H1 (cell line): ENCODE measurements at regions not wholly inside any gene's neighbourhood (a gene's known extent, or its start where the extent isn't known, plus 50 kb on each side); places are given as distances from the start of the nearest gene placed in this dataset.

Experiments used
- CTCF ChIA-PET: fragments of 300-600 bp; sonication (Branson Sonifier 250); formaldehyde crosslinking; loops from one replicate; lab custom pipeline; 2021; ENCODE audit not compliant: partially characterized antibody; lab: Charles Lee
- POLR2A ChIA-PET: fragments of 300-600 bp; sonication (Branson Sonifier 250); formaldehyde crosslinking; loops from one replicate; lab custom pipeline; 2021; ENCODE audit warnings: inconsistent platforms; ENCODE audit not compliant: partially characterized antibody; lab: Charles Lee
- DNase-seq, 2 experiments: peaks; one replicate each; pipeline versions ENCODE4 v3.0.0 to v3.0.0-alpha.2; 2010 to 2022; ENCODE audit warnings: low spot score in 2 of 2, low read depth in 1 of 2, mixed read lengths in 1 of 2
- FAIRE-seq: peaks from 2 replicates; lab custom pipeline; 2011; peaks lifted over from hg19 to GRCh38; lab: Jason Lieb, UNC
- H2AFZ ChIP-seq: 2 replicates; pipeline ENCODE4 v1.8.1; 2012; ENCODE audit warnings: low read length, inconsistent platforms
- H2AK5ac ChIP-seq: 2 replicates; pipeline ENCODE4 v1.6.1; 2013; ENCODE audit warnings: low read depth, low read length
- H2BK120ac ChIP-seq: replicated peaks from 2 replicates; pipeline ENCODE3; 2013; ENCODE audit warnings: low read depth, low read length, inconsistent platforms
- H2BK12ac ChIP-seq: 2 replicates; pipeline ENCODE4 v1.6.1; 2013; ENCODE audit warnings: low read depth, low read length
- H2BK15ac ChIP-seq: 2 replicates; pipeline ENCODE4 v1.6.1; 2013; ENCODE audit warnings: low read length
- H2BK20ac ChIP-seq: 2 replicates; pipeline ENCODE4 v1.6.1; 2013; ENCODE audit warnings: low read length
- H2BK5ac ChIP-seq: 2 replicates; pipeline ENCODE4 v1.6.1; 2013; ENCODE audit warnings: low read depth, low read length
- H3K14ac ChIP-seq: 2 replicates; pipeline ENCODE4 v1.6.1; 2013; ENCODE audit warnings: inconsistent platforms; ENCODE audit not compliant: insufficient read length
- H3K18ac ChIP-seq: 2 replicates; pipeline ENCODE4 v1.6.1; 2013; ENCODE audit warnings: low read length; ENCODE audit errors: extremely low read depth
- H3K23ac ChIP-seq: 2 replicates; pipeline ENCODE4 v1.6.1; 2013; ENCODE audit warnings: inconsistent platforms; ENCODE audit not compliant: insufficient read length
- H3K23me2 ChIP-seq: 2 replicates; pipeline ENCODE4 v1.6.1; 2013; ENCODE audit warnings: low read depth, low read length
- H3K27ac ChIP-seq: 2 replicates; pipeline ENCODE4 v1.6.1; 2011; ENCODE audit warnings: low read depth, low read length, inconsistent platforms
- H3K27me3 ChIP-seq, 4 experiments: replicated peaks in 1 of 4; 1 replicate in 1 of 4; 2 replicates in 3 of 4; pipeline versions ENCODE4 v1.6.1 to v1.8.1; 2011 to 2013; ENCODE audit warnings: low read length in 3 of 4, mild to moderate bottlenecking in 3 of 4, inconsistent platforms in 2 of 4, mixed read lengths in 2 of 4, moderate library complexity in 1 of 4; ENCODE audit not compliant: control insufficient read depth in 3 of 4, insufficient read depth in 3 of 4; ENCODE audit errors: extremely low read depth in 1 of 4
- H3K36me3 ChIP-seq, 4 experiments: 2 replicates each; pipeline versions ENCODE4 v1.6.1 to v1.8.1; 2011 to 2013; ENCODE audit warnings: mild to moderate bottlenecking in 4 of 4, low read length in 3 of 4, moderate library complexity in 2 of 4, control low read depth in 1 of 4, inconsistent platforms in 1 of 4; ENCODE audit not compliant: insufficient read depth in 4 of 4, control insufficient read depth in 2 of 4
- H3K4ac ChIP-seq: replicated peaks from 2 replicates; pipeline ENCODE3; 2013; ENCODE audit warnings: low read length, low read depth, mixed read lengths, inconsistent platforms; ENCODE audit not compliant: insufficient read length
- H3K4me1 ChIP-seq, 4 experiments: replicated peaks in 1 of 4; 1 replicate in 1 of 4; 2 replicates in 3 of 4; pipeline versions ENCODE4 v1.6.1 to v1.8.1; 2011 to 2013; ENCODE audit warnings: low read length in 3 of 4, inconsistent platforms in 2 of 4, mixed read lengths in 1 of 4; ENCODE audit not compliant: insufficient read depth in 4 of 4, control insufficient read depth in 3 of 4
- H3K4me2 ChIP-seq, 2 experiments: 2 replicates each; pipeline versions ENCODE4 v1.6.1 to v1.8.1; 2011 to 2013; ENCODE audit warnings: low read depth in 2 of 2, low read length in 2 of 2, control low read depth in 1 of 2, inconsistent platforms in 1 of 2, mild to moderate bottlenecking in 1 of 2; ENCODE audit not compliant: insufficient read depth in 1 of 2
- H3K4me3 ChIP-seq, 4 experiments: fragments of 200-600, 300-600 bp in 1 of 4; sonication (generic), shearing (Covaris generic), sonication (Bioruptor Twin) in 1 of 4; 2 replicates each; pipeline versions ENCODE4 v1.5.1 to v1.8.1; 2011 to 2016; ENCODE audit warnings: low read length in 4 of 4, low read depth in 3 of 4, control low read depth in 2 of 4, inconsistent platforms in 2 of 4, mild to moderate bottlenecking in 2 of 4, mixed read lengths in 1 of 4, moderate library complexity in 1 of 4; ENCODE audit not compliant: insufficient read depth in 2 of 4; ENCODE audit errors: extremely low read depth in 1 of 4
- H3K56ac ChIP-seq: replicated peaks from 2 replicates; pipeline ENCODE3; 2013; ENCODE audit warnings: low read depth, mild to moderate bottlenecking, mixed read lengths, low read length, inconsistent platforms; ENCODE audit not compliant: insufficient read length
- H3K79me1 ChIP-seq: 2 replicates; pipeline ENCODE4 v1.6.1; 2013; ENCODE audit warnings: low read depth, low read length, control low read depth
- H3K79me2 ChIP-seq, 2 experiments: 2 replicates each; pipeline versions ENCODE4 v1.6.1 to v1.8.1; 2012 to 2013; ENCODE audit warnings: low read length in 2 of 2, mild to moderate bottlenecking in 2 of 2, inconsistent platforms in 1 of 2; ENCODE audit not compliant: insufficient read depth in 2 of 2, control insufficient read depth in 1 of 2
- H3K9ac ChIP-seq, 4 experiments: replicated peaks in 1 of 4; 1 replicate in 1 of 4; 2 replicates in 3 of 4; pipeline versions ENCODE4 v1.6.1 to v1.8.1; 2011 to 2013; ENCODE audit warnings: low read depth in 3 of 4, low read length in 3 of 4, control low read depth in 2 of 4, mild to moderate bottlenecking in 2 of 4, moderate library complexity in 2 of 4, inconsistent platforms in 1 of 4; ENCODE audit errors: extremely low read depth in 1 of 4
- H3K9me3 ChIP-seq, 2 experiments: 2 replicates each; pipeline versions ENCODE4 v1.6.1 to v1.8.1; 2012 to 2013; ENCODE audit warnings: mild to moderate bottlenecking in 2 of 2, moderate library complexity in 2 of 2, control low read depth in 1 of 2, inconsistent platforms in 1 of 2, low read depth in 1 of 2, low read length in 1 of 2, mixed read lengths in 1 of 2; ENCODE audit not compliant: insufficient read depth in 2 of 2
- H4K20me1 ChIP-seq, 2 experiments: replicated peaks in 1 of 2; 2 replicates each; pipeline versions ENCODE3 to v1.8.1; 2011 to 2013; ENCODE audit warnings: inconsistent platforms in 2 of 2, low read length in 2 of 2, mild to moderate bottlenecking in 1 of 2; ENCODE audit not compliant: insufficient read depth in 2 of 2, control insufficient read depth in 1 of 2
- H4K5ac ChIP-seq: 2 replicates; pipeline ENCODE4 v1.6.1; 2013; ENCODE audit warnings: low read length, low read depth, mixed read lengths, inconsistent platforms; ENCODE audit not compliant: insufficient read length
- H4K8ac ChIP-seq: 2 replicates; pipeline ENCODE4 v1.8.0; 2013; ENCODE audit warnings: mild to moderate bottlenecking, moderate library complexity, low read length, inconsistent platforms; ENCODE audit not compliant: insufficient read depth; ENCODE audit errors: extremely low read depth
- H4K91ac ChIP-seq: replicated peaks from 2 replicates; pipeline ENCODE3; 2013; ENCODE audit warnings: low read length, mixed read lengths, inconsistent platforms; ENCODE audit not compliant: insufficient read length
- KDM5A ChIP-seq: fragments of 200-600 bp; IDR thresholded peaks from 2 replicates; pipeline ENCODE4 v1.7.1; 2012; ENCODE audit warnings: mild to moderate bottlenecking, low read length, inconsistent platforms, mixed read lengths
- WGBS, 2 experiments: shearing (Covaris generic) in 1 of 2; methylation state at CpG; one replicate each; pipeline versions ENCODE4 v1.1.6 to v1.1.7; 2013 to 2015; ENCODE audit warnings: low lambda C conversion rate in 2 of 2, mixed read lengths in 2 of 2, inconsistent platforms in 1 of 2, low coverage in 1 of 2, missing lambda C conversion rate in 1 of 2; ENCODE audit not compliant: insufficient replicate concordance in 2 of 2, insufficient coverage in 1 of 2, insufficient read length in 1 of 2; ENCODE audit errors: extremely low coverage in 1 of 2, missing lambda C conversion rate in 1 of 2; 5-methylcytosine and 5-hydroxymethylcytosine counted together

DNA sequence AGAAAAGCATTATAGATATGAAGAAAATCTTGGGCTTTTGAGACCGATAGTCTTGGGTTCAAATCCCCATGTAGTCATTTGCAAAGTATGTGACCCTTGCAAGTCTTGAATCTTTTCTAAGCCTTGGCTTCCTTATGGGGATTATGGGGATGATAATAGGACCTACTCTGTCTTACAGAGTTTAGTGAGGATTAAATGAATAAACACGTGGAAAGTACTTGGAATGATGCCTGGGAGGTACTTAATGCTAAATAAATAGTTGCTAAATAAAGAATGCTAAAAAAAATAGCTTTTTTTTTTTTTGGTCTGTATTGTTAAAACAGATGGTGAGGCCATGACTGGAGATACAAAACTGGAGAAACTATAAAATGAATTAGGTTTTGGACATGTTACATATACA, 292.7 kb downstream of the GPAT3 start:
- ChIA-PET POLR2A (no interaction called here), CTCF (interaction anchor here (0.6 to 1.6 kb wide), 2 partner anchors 48 to 153 kb away, joined by 3 to 4 read pairs; no protein-coding TSS in a partner anchor)
- H3K4me2 ChIP-seq = no peak overlapping the region
- H3K9ac ChIP-seq = no peak overlapping the region
- H2AK5ac ChIP-seq = no peak overlapping the region
- no peak for TF ChIP-seq KDM5A
- no peaks in the 10 kb centered on the region for H4K20me1 ChIP-seq
- no peaks in the 10 kb centered on the region for H3K79me1 ChIP-seq
- H3K4me3 ChIP-seq = no peak overlapping the region
- H3K56ac ChIP-seq = no peak overlapping the region
- no peak overlapping the region for H2BK120ac ChIP-seq
- no peak overlapping the region for H3K4ac ChIP-seq
- no peak overlapping the region for H2BK5ac ChIP-seq
- no peak overlapping the region for H4K91ac ChIP-seq
- H3K79me2 ChIP-seq = no peaks in the 10 kb centered on the region
- no peak overlapping the region for H2BK15ac ChIP-seq
- no peaks in the 10 kb centered on the region for H3K36me3 ChIP-seq
- FAIRE-seq (no peak), DNase-seq (no peak)
- H3K23ac ChIP-seq = no peak overlapping the region
- WGBS, 2 experiments = 83% methylated on average over 2 of the region's 2 CpGs; no CpG with 5 or more reads in 1 of the 2 experiments
- no peak overlapping the region for H2BK12ac ChIP-seq
- no peak overlapping the region for H3K14ac ChIP-seq
- no peaks in the 10 kb centered on the region for H3K9me3 ChIP-seq
- H4K8ac ChIP-seq = no peak overlapping the region
- no peak overlapping the region for H4K5ac ChIP-seq
- no peak overlapping the region for H3K27ac ChIP-seq
- H2BK20ac ChIP-seq = no peak overlapping the region
- no peak overlapping the region for H2AFZ ChIP-seq
- H3K27me3 ChIP-seq = no peaks in the 10 kb centered on the region
- H3K18ac ChIP-seq = no peak overlapping the region
- H3K4me1 ChIP-seq = no peaks in the 10 kb centered on the region
- 0 out of 2 replicates have a peak, but pooled peaks cover 1% of the 10 kb centered on the region for H3K23me2 ChIP-seq
